AG20443 (cell line): ENCODE measurements at regions not wholly inside any gene's neighbourhood (a gene's known extent, or its start where the extent isn't known, plus 50 kb on each side); places are given as distances from the start of the nearest gene placed in this dataset.
"Not testable (repeated sequence)": the region's sequence is repeated elsewhere in the genome, so short reads cannot be mapped to it uniquely, and the experiment has no call there.

Experiments
- DNase-seq: peaks from one replicate; pipeline ENCODE4 v3.0.0; 2012; ENCODE audit warnings: low spot score, mixed read lengths

DNA sequence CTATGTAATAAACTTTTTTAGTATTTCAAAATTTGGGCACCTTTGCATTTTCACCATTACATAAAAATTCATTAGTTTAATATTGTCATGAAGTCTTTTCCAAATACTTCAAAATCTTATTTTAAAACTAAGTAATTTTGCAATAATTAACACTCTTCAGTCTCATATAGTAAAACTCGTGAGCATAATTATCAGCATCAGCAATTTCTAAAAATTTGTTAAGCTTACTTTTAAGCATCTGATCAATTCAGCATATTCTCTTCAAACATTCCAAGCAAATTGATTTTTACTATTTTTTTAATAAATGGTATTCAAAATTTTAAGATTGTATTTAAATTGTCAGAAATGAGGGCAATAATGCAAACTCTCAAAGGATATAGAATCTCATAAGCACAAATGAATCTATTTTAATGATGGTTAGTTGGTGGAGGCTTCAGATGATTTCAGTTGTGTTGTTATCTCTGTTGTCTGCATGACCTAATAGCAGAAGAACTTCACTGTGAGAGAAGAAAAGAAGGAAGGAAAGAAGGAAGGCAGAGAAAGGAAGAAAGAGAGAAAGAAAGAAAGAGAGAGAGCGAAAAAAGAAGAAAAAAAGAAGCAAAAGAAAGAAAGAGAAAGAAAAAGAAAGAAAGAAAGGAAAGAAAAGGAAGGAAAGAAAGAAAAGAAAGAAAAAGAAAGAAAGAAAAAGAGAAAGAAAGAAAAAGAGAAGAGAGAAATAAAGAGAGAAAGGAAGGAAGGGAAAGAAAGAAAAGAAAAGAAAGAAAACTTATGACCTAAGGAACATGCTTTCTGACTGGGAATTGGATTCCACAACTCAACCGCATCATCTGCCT lies 860.5 kb downstream of the NCAM2 start:
- DNase-seq, result no peak

DNA sequence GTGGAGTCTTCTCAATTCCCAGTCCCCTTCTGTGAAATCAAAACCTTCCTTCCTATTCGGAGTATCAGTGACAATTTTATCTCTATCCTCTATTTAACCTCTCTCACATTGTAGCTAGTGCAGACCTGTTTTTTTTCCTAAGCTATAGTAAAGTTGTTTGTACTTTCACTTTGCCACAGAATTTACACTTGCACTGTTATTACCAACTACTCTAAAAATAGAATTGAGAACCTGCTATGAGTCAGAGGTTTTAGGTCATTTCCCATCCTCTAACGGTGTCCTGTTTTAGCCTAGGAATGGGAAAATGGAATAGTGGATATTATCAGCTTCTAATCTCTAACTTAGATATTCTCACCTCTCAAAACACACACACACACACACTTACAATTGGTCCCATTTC lies 862.7 kb downstream of the NCAM2 start:
- DNase-seq, result no peak

GRCh38 chr21:21864321-21864840 lies 866.2 kb downstream of the NCAM2 start:
- no peak for DNase-seq

GRCh38 chr21:21897275-21897883 lies 899.2 kb downstream of the NCAM2 start:
- DNase-seq, result peak; percentile 7

DNA sequence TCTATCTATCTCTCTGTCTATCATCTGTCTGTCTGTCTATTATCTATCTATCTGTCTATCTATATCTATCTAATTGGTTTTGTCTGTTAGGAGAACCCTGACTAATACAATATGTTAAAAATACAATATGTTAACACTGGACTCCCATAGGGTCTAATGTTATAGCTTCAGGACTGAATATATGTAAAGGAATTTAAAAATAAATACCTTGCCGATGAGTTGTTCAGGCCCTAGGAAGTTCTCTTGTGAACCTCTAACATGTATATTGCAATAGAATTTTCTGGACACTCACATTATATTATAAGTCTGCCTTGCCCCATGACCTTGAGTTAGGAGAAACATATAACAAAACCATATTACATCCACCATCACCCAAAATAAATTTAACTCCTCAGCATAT lies 900.6 kb downstream of the NCAM2 start:
- DNase-seq, result no peak

DNA sequence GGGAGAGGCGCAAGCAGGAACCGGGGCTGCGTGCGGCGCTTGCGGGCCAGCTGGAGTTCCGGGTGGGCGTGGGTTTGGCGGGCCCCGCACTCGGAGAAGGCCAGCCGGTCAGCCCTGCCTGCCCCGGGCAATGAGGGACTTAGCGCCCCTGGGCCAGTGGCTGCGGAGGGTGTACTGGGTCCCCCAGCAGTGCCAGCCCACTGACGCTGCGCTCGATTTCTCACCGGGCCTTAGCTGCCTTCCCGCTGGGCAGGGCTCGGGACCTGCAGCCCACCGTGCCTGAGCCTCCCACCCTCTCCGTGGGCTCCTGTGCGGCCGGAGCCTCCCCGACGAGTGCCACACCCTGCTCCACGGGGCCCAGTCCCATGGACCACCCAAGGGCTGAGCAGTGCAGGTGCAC lies 904.2 kb downstream of the NCAM2 start:
- not testable (repeated sequence) for DNase-seq

- DNase-seq, result peak; percentile 11
These were observed 909.1 kb downstream of the NCAM2 start for GRCh38 chr21:21907271-21907670.

DNA sequence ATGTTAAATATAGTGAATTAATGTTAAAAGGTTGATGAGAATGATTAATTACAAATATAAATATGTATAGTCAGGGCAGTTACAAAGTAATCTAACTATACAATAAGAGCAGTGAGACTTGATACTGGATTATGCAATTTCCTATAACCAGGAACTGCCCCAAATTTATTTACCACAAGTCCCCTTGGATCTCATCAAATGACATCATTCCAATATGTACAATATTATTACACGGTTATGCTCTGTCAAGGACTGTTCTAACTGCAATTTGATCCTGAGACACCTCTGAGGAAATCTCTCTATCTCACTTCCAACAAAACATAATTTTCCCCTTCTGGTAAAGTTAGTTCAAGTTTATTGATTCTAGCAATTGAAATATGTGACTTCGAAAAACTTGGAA lies 917.6 kb downstream of the NCAM2 start:
- no peak for DNase-seq

GRCh38 chr21:21921410-21922232 lies 923.4 kb downstream of the NCAM2 start:
- peak; percentile 22 for DNase-seq

GRCh38 chr21:21929226-21929625 lies 931.0 kb downstream of the NCAM2 start:
- no peak for DNase-seq

GRCh38 chr21:21929789-21930188 lies 931.6 kb downstream of the NCAM2 start:
- DNase-seq, result no peak

DNA sequence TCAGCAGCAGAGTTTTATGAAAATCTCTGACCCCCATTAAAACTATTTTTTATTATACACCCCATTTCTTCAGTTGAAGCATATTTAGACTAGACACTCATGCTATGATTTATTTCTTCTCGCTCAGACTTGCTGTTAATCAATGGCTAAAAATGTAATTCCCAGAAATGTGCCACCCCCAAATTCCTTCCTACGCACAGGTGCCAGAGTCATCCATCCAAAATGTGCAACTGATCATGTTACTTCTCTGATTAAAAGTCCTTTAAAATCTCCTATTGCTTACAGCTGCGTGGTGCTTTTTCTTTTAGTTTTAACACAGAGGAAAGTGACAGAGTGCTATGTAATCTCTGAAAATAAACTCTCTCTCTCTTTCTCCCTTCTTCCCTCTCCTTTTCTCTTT lies 954.4 kb downstream of the NCAM2 start:
- DNase-seq, result no peak

GRCh38 chr21:21955204-21955603 lies 957.0 kb downstream of the NCAM2 start:
- no peak for DNase-seq

DNA sequence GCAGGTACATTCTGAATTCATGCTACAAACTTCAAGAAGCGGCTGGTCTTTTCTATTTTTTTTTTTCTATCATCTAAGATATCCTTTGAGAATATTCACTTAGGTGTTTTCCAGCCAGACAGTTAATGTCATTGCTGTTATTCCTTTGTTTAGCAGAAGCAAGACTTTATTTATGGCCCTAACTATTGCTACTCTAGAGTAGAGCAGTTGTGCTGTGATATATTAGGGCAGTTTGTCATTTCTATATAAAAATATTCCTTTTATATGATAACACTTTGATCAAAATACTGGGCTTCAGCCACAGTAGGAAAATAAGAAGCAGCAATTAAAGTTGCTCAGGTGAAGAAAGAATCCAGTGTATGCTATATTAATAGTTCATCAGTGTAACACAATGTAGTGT lies 959.3 kb downstream of the NCAM2 start:
- DNase-seq, result no peak

DNA sequence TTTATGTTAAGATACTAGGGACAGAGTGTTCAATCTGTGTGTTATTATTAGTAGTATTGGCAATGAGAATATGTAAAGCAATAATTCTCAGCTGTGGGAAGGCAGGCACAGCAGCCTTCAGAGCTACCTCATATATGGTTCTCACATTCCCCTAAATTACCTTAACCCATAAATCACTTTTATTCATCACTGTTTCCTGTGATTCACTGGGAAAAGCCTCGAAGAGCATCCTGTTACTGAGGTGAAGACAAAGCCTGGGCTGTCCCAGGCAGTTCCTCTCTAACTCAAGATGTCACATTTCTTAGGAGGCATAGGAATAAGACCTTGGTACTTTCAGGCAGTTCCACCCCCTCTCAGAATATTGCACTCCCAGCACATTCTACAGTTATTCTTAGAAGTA lies 965.7 kb downstream of the NCAM2 start:
- DNase-seq, result no peak

- DNase-seq, result no peak
These were observed 970.6 kb downstream of the NCAM2 start for GRCh38 chr21:21968810-21969209.

DNA sequence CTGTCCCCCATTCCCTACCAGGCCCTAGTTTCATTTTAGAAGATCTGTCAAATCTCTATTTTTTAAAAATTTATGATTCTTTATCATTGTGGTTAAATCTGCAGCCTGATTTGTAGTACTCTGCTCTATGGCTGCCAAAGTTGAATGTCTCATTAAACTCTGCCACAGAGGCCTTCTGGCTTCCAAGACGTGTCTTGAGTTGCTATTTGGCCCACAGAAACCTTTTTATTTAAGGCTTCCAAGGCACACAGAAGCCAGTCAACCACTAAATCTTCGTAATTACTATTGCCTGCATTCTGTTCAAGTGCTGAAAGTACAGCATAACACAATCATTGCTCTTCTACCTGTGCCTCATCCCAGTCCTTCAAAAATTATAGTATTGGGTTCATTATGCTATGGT lies 971.0 kb downstream of the NCAM2 start:
- no peak for DNase-seq

DNA sequence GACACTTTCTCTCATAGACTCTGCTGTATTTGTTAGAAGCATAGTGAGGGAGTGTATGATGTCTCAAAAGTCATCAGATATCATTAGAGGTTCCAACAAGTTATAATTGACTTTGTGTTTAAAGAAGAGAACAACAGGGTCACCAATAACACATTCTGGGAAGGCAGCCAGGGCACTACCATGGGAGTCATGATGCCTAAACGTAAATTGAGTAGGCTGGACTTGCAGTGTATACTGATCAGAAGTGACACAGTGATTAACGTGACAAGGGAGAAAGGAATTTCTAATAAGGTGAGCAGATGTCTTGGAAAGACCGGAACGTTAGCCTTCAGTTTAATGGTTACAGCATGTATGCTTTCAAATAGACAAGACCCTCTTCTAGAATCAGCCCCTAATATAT lies 973.2 kb downstream of the NCAM2 start:
- no peak for DNase-seq

DNA sequence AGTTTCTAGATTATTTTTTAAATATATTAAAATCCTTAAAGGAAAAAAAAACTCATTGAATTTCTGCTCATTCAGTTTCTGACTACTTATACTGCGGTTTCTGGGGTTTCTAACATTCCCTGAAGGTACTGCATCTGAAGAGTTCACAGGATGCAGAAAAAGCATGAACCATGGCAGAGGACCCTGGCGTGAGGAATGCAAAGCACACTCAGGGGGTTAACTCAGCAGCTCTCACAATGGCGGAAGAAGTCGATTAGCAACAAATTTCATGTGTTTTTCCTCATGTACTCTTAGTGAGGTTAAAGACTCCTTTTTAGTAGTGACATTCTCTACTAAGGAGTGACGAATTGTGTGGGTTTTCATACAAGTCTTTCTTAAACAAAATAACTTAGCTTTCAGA lies 975.6 kb downstream of the NCAM2 start:
- DNase-seq, result no peak

GRCh38 chr21:21996891-21997290 lies 998.7 kb downstream of the NCAM2 start:
- DNase-seq, result no peak

GRCh38 chr21:21997390-21998333 lies 999.5 kb downstream of the NCAM2 start:
- no peak for DNase-seq

- no peak for DNase-seq
These were observed 1021.6 kb downstream of the NCAM2 start for GRCh38 chr21:22019766-22020165.
